SK-N-SH (cell line): ENCODE measurements at regions not wholly inside any gene's neighbourhood (a gene's known extent, or its start where the extent isn't known, plus 50 kb on each side); places are given as distances from the start of the nearest gene placed in this dataset.

ENCODE experiments used
- CTCF ChIA-PET: fragments of 300-600, 350-600 bp; formaldehyde crosslinking; extraction: SDS; loops from one replicate; lab custom pipeline; 2021; lab: Yijun Ruan, JAX
- POLR2A ChIA-PET: fragments of 350-600 bp; sonication (Branson Sonifier 250); formaldehyde crosslinking; extraction: SDS; loops from one replicate; lab custom pipeline; 2020; ENCODE audit warnings: antibody characterized with exemption, inconsistent platforms; lab: Yijun Ruan, JAX
- DNase-seq: peaks from one replicate; pipeline ENCODE4 v3.0.0; 2012
- H2AFZ ChIP-seq: fragments of 200-600 bp; sonication (generic); 2 replicates; pipeline ENCODE4 v1.8.1; 2016; ENCODE audit warnings: antibody characterized with exemption, mild to moderate bottlenecking, low read depth
- H3F3A ChIP-seq: fragments of 200-600 bp; sonication (generic); replicated peaks from 2 replicates; pipeline ENCODE3; 2016; ENCODE audit warnings: antibody characterized with exemption, mild to moderate bottlenecking; ENCODE audit not compliant: insufficient read depth
- H3K27ac ChIP-seq, 2 experiments: fragments of 200-500 bp in 1 of 2; fragments of 200-600 bp in 1 of 2; sonication (Bioruptor generic) in 1 of 2; sonication (generic), shearing (Covaris generic) in 1 of 2; 2 replicates each; pipeline versions ENCODE4 v1.5.1 to v1.6.1; 2014 to 2016; ENCODE audit warnings: low read depth in 2 of 2, inconsistent platforms in 1 of 2, low read length in 1 of 2, mild to moderate bottlenecking in 1 of 2, mixed read lengths in 1 of 2
- H3K27me3 ChIP-seq: fragments of 200-600 bp; sonication (generic), shearing (Covaris generic); 2 replicates; pipeline ENCODE4 v1.6.1; 2016; ENCODE audit warnings: mixed run types; ENCODE audit not compliant: insufficient read depth
- H3K36me3 ChIP-seq, 2 experiments: fragments of 200-500 bp in 1 of 2; fragments of 200-600 bp in 1 of 2; sonication (Bioruptor generic) in 1 of 2; sonication (generic) in 1 of 2; replicated peaks in 1 of 2; 2 replicates each; pipeline versions ENCODE3 to v1.5.1; 2014 to 2016; ENCODE audit warnings: low read length in 1 of 2, mild to moderate bottlenecking in 1 of 2; ENCODE audit not compliant: insufficient read depth in 2 of 2, control insufficient read depth in 1 of 2
- H3K4me1 ChIP-seq, 2 experiments: fragments of 200-500 bp in 1 of 2; fragments of 200-600 bp in 1 of 2; sonication (Bioruptor generic) in 1 of 2; sonication (generic), shearing (Covaris generic) in 1 of 2; 2 replicates each; pipeline versions ENCODE4 v1.5.1 to v1.6.1; 2014 to 2016; ENCODE audit warnings: low read depth in 1 of 2, low read length in 1 of 2, mixed run types in 1 of 2; ENCODE audit not compliant: insufficient read depth in 2 of 2, control insufficient read depth in 1 of 2
- H3K4me2 ChIP-seq: fragments of 200-600 bp; sonication (generic), shearing (Covaris generic); 2 replicates; pipeline ENCODE4 v1.6.1; 2017; ENCODE audit warnings: mixed run types
- H3K4me3 ChIP-seq, 2 experiments: fragments of 200-500 bp in 1 of 2; fragments of 200-600 bp in 1 of 2; sonication (Bioruptor generic) in 1 of 2; sonication (generic), shearing (Covaris generic) in 1 of 2; 2 replicates each; pipeline versions ENCODE4 v1.5.1 to v1.8.1; 2014 to 2016; ENCODE audit warnings: low read depth in 2 of 2, inconsistent platforms in 1 of 2, low read length in 1 of 2, mild to moderate bottlenecking in 1 of 2, mixed read lengths in 1 of 2, moderate library complexity in 1 of 2
- H3K79me2 ChIP-seq: fragments of 200-600 bp; sonication (generic); 2 replicates; pipeline ENCODE4 v1.8.1; 2017; ENCODE audit warnings: mild to moderate bottlenecking; ENCODE audit not compliant: insufficient read depth
- H3K9ac ChIP-seq: fragments of 200-600 bp; sonication (generic); 2 replicates; pipeline ENCODE4 v1.6.1; 2017; ENCODE audit warnings: mixed run types
- H3K9me2 ChIP-seq: fragments of 200-600 bp; sonication (generic); 2 replicates; pipeline ENCODE4 v1.6.1; 2017; ENCODE audit warnings: mixed run types
- H3K9me3 ChIP-seq: fragments of 200-600 bp; sonication (generic); 2 replicates; pipeline ENCODE4 v1.6.1; 2017; ENCODE audit warnings: mixed run types, mild to moderate bottlenecking, moderate library complexity
- H4K20me1 ChIP-seq: fragments of 200-600 bp; sonication (generic); 2 replicates; pipeline ENCODE4 v1.6.1; 2017; ENCODE audit warnings: mild to moderate bottlenecking, mixed run types; ENCODE audit not compliant: insufficient read depth
- CHD2 ChIP-seq: fragments of 150-350 bp; IDR thresholded peaks from 2 replicates; pipeline ENCODE4 v1.6.1; 2018; ENCODE audit warnings: low read length; ENCODE audit not compliant: partially characterized antibody
- ELF1 ChIP-seq: IDR thresholded peaks from 2 replicates; pipeline ENCODE4 v1.4.0; 2012
- MEF2A ChIP-seq: IDR thresholded peaks from 2 replicates; pipeline ENCODE4 v1.4.0; 2012; ENCODE audit warnings: low read depth, borderline replicate concordance
- POLR2AphosphoS5 ChIP-seq: IDR thresholded peaks from 2 replicates; pipeline ENCODE4 v1.6.1; 2012; ENCODE audit warnings: low read depth, low read length
- RFX5 ChIP-seq: IDR thresholded peaks from 2 replicates; pipeline ENCODE4 v1.6.1; 2012; ENCODE audit warnings: mild to moderate bottlenecking, improper control_type of control experiment, low read length
- RXRA ChIP-seq: IDR thresholded peaks from 2 replicates; pipeline ENCODE4 v1.4.0; 2012; ENCODE audit warnings: low read depth, mild to moderate bottlenecking, borderline replicate concordance
- SMC3 ChIP-seq: IDR thresholded peaks from 2 replicates; pipeline ENCODE4 v1.6.1; 2012; ENCODE audit warnings: low read depth, low read length, improper control_type of control experiment
- TEAD4 ChIP-seq: IDR thresholded peaks from 2 replicates; pipeline ENCODE4 v1.4.0; 2012; ENCODE audit warnings: mild to moderate bottlenecking, borderline replicate concordance; ENCODE audit not compliant: insufficient read depth
- YY1 ChIP-seq: IDR thresholded peaks from 2 replicates; pipeline ENCODE4 v1.4.0; 2012; ENCODE audit warnings: low read depth, mild to moderate bottlenecking
- WGBS: methylation state at CpG from one replicate; pipeline ENCODE4 v1.1.6; 2017; ENCODE audit warnings: low lambda C conversion rate; 5-methylcytosine and 5-hydroxymethylcytosine counted together
- TF ChIP-seq, protein P1 (sequence below): fragments of 150-350 bp; IDR thresholded peaks from 2 replicates; pipeline ENCODE4 v1.6.1; 2017; ENCODE audit warnings: antibody characterized with exemption, low read length, low read depth, borderline replicate concordance
- TF ChIP-seq, protein P2 (sequence below): fragments of 200-600 bp; sonication (generic); IDR thresholded peaks from 2 replicates; pipeline ENCODE4 v1.6.1; 2017; ENCODE audit warnings: antibody characterized with exemption, mild to moderate bottlenecking, moderate library complexity
- TF ChIP-seq, protein P3 (sequence below): IDR thresholded peaks from 2 replicates; pipeline ENCODE4 v1.4.0; 2012; ENCODE audit warnings: low read depth
- TF ChIP-seq, protein P4 (sequence below): IDR thresholded peaks from 2 replicates; pipeline ENCODE4 v1.4.0; 2012; ENCODE audit warnings: low read depth, borderline replicate concordance
- TF ChIP-seq, protein P5 (sequence below): IDR thresholded peaks from 2 replicates; pipeline ENCODE4 v1.6.1; 2012; ENCODE audit warnings: mild to moderate bottlenecking, low read depth, low read length, moderate library complexity

DNA sequence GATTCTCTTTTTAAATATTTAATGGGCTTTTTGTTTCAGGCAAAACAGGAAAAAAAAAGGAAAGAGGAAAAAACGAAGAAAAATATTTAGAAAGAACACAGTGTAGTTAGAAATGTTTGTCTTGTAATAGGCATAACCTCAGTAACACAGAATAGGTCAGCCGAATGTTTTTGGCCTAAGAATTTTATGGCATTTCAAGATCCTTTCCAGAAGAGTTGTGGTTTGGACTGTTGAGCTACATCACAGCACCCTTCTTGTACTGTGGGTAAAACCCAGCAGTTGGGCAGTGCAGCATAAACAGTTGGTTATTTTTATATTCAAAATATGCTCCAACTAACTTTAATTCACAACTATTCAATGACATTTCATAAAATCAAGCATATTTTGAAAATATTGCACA, 474.4 kb upstream of the AGTR1 start:
- H2AFZ ChIP-seq, result 0 out of 2 replicates have a peak overlapping the region, but pooled peaks have one; percentile 24

DNA sequence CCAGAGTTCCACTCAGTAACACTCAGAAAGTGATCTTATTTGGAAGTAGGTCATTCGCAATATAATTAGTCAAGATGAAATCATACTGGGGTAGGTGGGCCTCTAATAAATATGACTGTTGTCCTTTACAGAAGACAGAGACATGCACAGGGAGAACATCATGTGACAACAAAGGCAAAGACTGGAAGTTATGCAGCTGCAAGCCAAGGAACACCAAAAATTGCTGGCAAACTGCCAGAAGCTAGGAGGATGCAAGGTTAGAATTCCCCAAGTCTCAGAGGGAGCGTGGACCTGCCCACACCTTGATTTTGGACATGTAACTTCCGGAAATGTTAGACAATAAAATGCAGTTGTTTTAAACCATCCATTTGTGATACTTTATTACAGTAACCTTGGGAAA, 471.5 kb upstream of the AGTR1 start:
- H3K4me3 ChIP-seq, result no peak overlapping the region
- no peak overlapping the region for H3K27ac ChIP-seq
- H3K9me2 ChIP-seq, result no peaks in the 10 kb centered on the region
- H2AFZ ChIP-seq, result no peak overlapping the region
- H3K4me1 ChIP-seq, result no peaks in the 10 kb centered on the region; a peak in 1 of 4 replicates
- no peaks in the 10 kb centered on the region for H3K79me2 ChIP-seq
- ChIA-PET POLR2A (no interaction called here), CTCF (no interaction called here)
- no peaks in the 10 kb centered on the region for H3K27me3 ChIP-seq
- H3F3A ChIP-seq, result no peaks in the 10 kb centered on the region
- no peaks in the 10 kb centered on the region for H3K36me3 ChIP-seq
- no peaks in the 10 kb centered on the region for H4K20me1 ChIP-seq
- DNase-seq, result no peak
- H3K9me3 ChIP-seq, result no peaks in the 10 kb centered on the region
- WGBS, result 72% methylated on average over 3 of the region's 3 CpGs
- H3K4me2 ChIP-seq, result no peak overlapping the region
- no peak overlapping the region for H3K9ac ChIP-seq
- TF ChIP-seq CHD2 (no peak), RXRA (no peak), TEAD4 (no peak), SMC3 (no peak), MEF2A (no peak), ELF1 (no peak)
- TF ChIP-seq, protein P1, sequence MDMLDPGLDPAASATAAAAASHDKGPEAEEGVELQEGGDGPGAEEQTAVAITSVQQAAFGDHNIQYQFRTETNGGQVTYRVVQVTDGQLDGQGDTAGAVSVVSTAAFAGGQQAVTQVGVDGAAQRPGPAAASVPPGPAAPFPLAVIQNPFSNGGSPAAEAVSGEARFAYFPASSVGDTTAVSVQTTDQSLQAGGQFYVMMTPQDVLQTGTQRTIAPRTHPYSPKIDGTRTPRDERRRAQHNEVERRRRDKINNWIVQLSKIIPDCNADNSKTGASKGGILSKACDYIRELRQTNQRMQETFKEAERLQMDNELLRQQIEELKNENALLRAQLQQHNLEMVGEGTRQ, result no peak
- TF ChIP-seq, protein P2, sequence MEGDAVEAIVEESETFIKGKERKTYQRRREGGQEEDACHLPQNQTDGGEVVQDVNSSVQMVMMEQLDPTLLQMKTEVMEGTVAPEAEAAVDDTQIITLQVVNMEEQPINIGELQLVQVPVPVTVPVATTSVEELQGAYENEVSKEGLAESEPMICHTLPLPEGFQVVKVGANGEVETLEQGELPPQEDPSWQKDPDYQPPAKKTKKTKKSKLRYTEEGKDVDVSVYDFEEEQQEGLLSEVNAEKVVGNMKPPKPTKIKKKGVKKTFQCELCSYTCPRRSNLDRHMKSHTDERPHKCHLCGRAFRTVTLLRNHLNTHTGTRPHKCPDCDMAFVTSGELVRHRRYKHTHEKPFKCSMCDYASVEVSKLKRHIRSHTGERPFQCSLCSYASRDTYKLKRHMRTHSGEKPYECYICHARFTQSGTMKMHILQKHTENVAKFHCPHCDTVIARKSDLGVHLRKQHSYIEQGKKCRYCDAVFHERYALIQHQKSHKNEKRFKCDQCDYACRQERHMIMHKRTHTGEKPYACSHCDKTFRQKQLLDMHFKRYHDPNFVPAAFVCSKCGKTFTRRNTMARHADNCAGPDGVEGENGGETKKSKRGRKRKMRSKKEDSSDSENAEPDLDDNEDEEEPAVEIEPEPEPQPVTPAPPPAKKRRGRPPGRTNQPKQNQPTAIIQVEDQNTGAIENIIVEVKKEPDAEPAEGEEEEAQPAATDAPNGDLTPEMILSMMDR, result no peak
- TF ChIP-seq, protein P3, sequence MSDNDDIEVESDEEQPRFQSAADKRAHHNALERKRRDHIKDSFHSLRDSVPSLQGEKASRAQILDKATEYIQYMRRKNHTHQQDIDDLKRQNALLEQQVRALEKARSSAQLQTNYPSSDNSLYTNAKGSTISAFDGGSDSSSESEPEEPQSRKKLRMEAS, result no peak

More for the DNA sequence above, 474.4 kb upstream of the AGTR1 start:
- Histone ChIP-seq H3K9ac (no peak overlapping the region), H3F3A (no peaks in the 10 kb centered on the region), H3K4me2 (no peak overlapping the region)
- no peak for DNase-seq
- POLR2A ChIA-PET, result interaction anchor here (0.7 kb wide), 1 partner anchor 18 kb away, joined by 3 read pairs; no protein-coding TSS in a partner anchor
- no peak for TF ChIP-seq RFX5
- TF ChIP-seq, protein P4, sequence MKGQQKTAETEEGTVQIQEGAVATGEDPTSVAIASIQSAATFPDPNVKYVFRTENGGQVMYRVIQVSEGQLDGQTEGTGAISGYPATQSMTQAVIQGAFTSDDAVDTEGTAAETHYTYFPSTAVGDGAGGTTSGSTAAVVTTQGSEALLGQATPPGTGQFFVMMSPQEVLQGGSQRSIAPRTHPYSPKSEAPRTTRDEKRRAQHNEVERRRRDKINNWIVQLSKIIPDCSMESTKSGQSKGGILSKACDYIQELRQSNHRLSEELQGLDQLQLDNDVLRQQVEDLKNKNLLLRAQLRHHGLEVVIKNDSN, result no peak
- TF ChIP-seq YY1, result no peak
- TF ChIP-seq, protein P5, sequence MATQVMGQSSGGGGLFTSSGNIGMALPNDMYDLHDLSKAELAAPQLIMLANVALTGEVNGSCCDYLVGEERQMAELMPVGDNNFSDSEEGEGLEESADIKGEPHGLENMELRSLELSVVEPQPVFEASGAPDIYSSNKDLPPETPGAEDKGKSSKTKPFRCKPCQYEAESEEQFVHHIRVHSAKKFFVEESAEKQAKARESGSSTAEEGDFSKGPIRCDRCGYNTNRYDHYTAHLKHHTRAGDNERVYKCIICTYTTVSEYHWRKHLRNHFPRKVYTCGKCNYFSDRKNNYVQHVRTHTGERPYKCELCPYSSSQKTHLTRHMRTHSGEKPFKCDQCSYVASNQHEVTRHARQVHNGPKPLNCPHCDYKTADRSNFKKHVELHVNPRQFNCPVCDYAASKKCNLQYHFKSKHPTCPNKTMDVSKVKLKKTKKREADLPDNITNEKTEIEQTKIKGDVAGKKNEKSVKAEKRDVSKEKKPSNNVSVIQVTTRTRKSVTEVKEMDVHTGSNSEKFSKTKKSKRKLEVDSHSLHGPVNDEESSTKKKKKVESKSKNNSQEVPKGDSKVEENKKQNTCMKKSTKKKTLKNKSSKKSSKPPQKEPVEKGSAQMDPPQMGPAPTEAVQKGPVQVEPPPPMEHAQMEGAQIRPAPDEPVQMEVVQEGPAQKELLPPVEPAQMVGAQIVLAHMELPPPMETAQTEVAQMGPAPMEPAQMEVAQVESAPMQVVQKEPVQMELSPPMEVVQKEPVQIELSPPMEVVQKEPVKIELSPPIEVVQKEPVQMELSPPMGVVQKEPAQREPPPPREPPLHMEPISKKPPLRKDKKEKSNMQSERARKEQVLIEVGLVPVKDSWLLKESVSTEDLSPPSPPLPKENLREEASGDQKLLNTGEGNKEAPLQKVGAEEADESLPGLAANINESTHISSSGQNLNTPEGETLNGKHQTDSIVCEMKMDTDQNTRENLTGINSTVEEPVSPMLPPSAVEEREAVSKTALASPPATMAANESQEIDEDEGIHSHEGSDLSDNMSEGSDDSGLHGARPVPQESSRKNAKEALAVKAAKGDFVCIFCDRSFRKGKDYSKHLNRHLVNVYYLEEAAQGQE, result no peak
- no peak for TF ChIP-seq POLR2AphosphoS5
- TF ChIP-seq SMC3, result no peak
- TF ChIP-seq, protein P2, result no peak
- TF ChIP-seq, all 33 proteins: peak for 0
- Histone ChIP-seq H3K27me3 (no peaks in the 10 kb centered on the region), H4K20me1 (no peaks in the 10 kb centered on the region), H3K36me3 (no peaks in the 10 kb centered on the region), H3K27ac (no peak overlapping the region), H3K4me3 (no peak overlapping the region), H3K9me3 (no peaks in the 10 kb centered on the region), H3K9me2 (no peaks in the 10 kb centered on the region), H3K4me1 (no peaks in the 10 kb centered on the region; a peak in 1 of 4 replicates), H3K79me2 (no peaks in the 10 kb centered on the region)
- CTCF ChIA-PET, result interaction anchor here (1.4 kb wide), 1 partner anchor 16 kb away, joined by 5 read pairs; no protein-coding TSS in a partner anchor
- 50% methylated on average over 2 of the region's 2 CpGs for WGBS
